Peyer's patch (tissue), 4 donors: ENCODE measurements at regions not wholly inside any gene's neighbourhood (a gene's known extent, or its start where the extent isn't known, plus 50 kb on each side); places are given as distances from the start of the nearest gene placed in this dataset.

Source experiments
- CTCF ChIP-seq, 6 experiments: fragments of 450-650 bp in 4 of 6; fragments of 200-600 bp in 2 of 6; sonication (generic) in 1 of 6; IDR thresholded peaks; one replicate each; pipeline ENCODE4 v1.5.1; 2017 to 2019; ENCODE audit warnings: antibody characterized with exemption in 6 of 6, mild to moderate bottlenecking in 3 of 6, moderate library complexity in 1 of 6
- POLR2A ChIP-seq, 2 donors: fragments of 450-650 bp; IDR thresholded peaks; one replicate each; pipeline ENCODE4 v1.5.1; 2017; ENCODE audit warnings: antibody characterized with exemption in 2 of 2, mild to moderate bottlenecking in 2 of 2, moderate library complexity in 2 of 2

- TF ChIP-seq POLR2A (IDR thresholded peaks at IDR 0.05) (no peak), CTCF (IDR thresholded peaks at IDR 0.05) (no peak)
These were observed 89.0 kb upstream of the SCOC start for GRCh38 chr4:140284456-140284855.
